Ureter (tissue), 1 donor: ENCODE measurements at regions not wholly inside any gene's neighbourhood (a gene's known extent, or its start where the extent isn't known, plus 50 kb on each side); places are given as distances from the start of the nearest gene placed in this dataset.
"Not testable (repeated sequence)": the region's sequence is repeated elsewhere in the genome, so short reads cannot be mapped to it uniquely, and the experiment has no call there.

Source experiments
- DNase-seq: peaks from one replicate; pipeline ENCODE4 v3.0.0-alpha.2; 2020; ENCODE audit warnings: low spot score
- donor health status: DM: yes; HTN: yes; CAD: no.

DNA sequence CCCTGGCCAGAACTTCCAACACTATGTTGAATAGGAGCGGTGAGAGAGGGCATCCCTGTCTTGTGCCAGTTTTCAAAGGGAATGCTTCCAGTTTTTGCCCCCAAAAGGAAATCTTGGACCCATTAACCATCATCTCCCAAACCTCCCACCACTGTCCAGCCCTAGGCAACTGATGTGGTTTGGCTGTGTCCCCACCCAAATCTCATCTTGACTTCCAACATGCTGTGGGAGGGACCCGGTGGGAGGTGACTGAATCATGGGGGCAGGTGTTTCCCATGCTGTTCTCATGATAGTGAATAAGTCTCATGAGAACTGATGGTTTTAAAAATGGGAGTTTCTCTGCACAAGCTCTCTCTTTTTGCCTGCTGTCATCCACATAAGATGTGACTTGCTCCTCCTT lies 119.1 kb upstream of the RMDN2 start:
- DNase-seq, result not testable (repeated sequence)

DNA sequence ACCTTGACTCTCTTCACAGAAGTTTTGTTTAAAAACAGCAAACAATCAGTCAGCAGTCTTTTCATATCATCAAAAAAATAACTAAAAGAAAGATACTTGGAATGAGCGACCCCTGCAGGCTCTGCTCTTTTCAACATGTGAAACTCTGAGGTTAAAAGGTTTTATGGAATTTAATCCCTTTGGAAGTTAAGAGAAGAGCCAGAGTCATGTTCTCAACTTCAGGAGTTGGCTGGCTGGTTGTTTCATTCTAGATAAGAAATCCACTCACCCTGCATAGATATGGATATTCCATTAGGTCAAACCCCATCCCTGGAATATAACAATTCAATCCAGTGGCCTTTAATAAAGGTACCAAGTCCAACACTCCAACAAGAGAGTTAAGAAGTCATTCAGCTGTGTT lies 115.6 kb upstream of the RMDN2 start:
- DNase-seq, result no peak

DNA sequence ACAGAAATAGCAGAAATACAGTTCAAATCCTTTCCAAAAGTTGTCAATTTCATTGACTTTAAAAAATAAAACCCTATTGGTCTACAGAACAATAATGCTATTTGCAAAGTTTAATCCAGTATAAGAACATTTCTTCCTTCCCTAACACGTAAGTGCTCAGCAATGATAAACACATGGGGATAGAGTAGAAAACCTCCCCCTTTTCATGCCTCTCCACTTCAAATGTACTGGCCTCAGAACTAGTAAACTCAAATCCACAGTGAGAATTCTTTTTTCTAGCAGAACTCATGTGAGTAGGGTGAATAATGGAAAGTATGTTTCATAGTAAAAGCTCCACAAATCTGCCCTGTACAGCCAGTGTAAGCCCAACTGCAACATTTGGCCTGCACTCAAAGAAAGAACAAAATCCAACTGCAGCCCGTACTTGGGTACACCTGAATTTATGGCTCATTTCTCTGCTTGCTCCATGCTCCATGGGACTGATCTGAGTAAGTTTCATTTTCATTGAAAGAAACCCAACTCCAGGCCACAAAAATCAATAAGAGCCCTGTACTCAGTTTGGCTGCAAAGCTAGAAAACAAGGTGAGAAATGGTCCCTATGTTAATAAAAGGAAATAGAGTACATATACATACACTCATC lies 115.0 kb upstream of the RMDN2 start:
- no peak for DNase-seq

DNA sequence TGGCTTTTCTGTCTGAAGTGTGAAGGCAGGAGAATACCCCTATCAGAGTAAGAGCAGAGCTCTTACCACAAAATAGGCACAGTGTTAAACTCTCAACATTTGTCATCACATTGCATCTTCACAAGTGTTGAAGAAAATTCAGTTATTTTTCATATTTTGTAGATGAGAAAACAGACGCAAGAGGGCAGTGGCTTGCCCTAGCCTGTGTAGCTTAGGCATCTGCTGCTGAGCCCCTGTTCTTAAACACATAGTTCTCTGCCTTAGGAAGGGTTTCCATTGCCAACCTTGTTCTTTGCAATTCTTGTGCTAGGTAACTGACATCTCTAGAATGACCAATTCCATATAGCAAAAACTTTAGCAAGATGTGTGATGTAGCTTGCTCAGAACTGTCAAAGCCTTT lies 112.7 kb upstream of the RMDN2 start:
- no peak for DNase-seq

DNA sequence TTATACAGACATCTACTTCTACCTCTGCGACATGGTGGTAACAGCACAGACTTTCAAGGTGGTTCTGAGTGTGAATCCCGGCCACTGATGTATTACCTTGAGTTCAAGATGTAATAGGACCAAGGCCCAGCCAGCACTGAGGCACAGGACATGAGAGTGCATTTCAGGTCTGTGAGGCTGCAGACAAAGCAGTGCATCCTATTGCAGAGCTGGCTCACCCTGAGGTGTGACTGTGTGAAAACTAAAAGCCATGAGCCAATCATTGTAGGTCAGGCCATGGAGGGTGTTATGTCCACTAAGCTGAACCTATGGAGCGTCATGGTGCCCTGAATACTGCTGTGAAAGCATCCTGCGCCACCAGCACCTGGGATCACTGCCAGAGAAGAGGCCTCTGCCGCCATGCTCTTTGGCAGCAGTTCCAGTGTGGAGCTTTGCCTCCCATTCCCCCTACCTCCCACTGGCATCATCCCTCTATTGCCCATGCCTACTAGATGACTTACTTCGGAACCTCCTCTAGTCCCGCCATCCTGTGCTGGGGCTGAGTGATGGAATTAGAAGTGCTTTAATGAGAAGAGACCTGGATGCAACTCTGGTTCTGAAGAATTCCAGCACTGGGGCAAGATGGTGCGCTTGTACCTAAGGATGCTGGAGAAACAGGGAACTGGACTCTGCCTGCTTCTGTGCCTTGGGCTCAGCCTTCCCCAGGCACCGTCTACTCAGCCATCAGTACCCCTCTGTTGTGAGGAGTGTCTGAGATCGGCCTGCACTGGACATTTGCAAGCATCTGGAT lies 112.0 kb upstream of the RMDN2 start:
- no peak for DNase-seq

DNA sequence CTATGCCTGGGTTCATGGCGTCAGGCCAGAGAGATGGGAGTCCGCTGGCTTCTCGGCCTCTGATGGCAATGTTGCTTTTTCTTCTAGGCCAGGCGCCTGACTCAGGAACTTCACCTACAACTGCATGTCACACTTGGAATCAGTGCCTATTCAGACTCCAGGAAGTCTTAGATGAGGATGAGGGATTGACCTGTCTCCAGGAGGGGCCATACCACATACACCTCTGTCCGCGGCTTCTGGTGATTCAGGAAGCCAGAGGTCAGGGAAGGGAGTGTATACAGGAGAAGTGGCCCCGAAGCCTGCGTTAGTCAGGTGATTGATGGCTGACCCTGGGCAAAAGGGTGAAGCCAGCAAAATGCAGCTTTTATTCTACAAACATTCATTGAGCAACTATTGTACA lies 109.1 kb upstream of the RMDN2 start:
- DNase-seq, result no peak

DNA sequence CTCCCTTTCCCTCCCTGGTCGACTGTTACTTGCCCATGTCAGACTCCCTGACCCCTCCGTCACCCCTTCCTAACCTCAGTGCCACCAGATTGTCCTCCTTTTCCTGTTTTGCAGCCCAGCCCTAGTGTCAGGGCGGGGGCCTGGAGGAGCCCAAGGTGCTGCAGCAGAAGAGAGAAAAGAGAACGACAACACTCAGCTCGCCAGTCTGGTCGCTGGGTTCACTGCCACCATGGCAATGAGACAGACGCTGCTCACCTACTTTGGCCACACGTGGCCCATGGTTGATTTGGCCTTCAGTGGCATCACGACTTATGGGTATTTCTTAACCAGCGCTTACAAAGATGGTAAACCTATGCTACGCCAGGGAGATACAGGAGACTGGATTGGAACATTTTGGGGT lies 108.4 kb upstream of the RMDN2 start:
- DNase-seq, result no peak

DNA sequence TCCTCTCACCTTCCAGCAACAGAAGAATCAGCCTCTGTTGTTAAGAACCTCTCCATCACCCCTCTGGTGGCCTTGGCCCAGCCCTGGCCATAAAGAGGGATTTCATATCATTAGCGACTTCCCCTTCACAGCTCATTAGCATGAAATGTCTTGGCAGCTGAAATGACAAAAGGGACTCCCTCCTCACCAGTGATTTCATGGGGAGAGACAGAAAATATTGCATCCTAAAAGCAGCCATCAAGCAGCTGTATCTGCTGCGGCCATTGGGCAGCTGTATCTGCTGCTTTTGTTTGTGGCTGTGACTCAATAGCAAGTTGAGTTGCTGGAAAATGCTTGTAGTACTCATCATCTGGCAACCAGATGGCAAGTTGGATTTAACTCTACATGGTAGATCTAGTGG lies 105.9 kb upstream of the RMDN2 start:
- DNase-seq, result no peak

DNA sequence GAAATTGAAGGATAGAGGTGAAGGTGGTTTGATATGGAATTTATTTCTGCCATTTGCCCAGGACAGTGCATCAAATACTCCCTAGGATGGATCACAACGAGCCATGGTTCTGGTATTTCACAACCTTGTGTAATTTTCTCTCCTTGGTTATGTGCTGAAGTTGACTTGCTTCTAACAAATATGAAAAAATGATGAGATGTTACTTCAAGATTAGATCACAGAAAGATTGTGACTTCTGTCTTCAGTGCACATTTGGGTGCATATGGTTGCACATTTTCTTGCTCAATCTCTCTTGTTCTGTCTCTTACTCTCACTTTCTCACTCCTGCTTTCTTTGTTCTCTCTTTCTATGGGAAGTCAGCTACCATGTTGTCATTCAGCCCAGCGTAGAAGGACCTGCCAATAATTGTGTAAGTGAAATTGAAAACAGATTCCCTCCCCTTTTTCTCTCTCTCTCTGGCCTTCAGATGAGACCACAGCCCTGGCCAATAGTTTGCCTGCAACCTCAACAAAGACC lies 104.6 kb upstream of the RMDN2 start:
- DNase-seq, result no peak

DNA sequence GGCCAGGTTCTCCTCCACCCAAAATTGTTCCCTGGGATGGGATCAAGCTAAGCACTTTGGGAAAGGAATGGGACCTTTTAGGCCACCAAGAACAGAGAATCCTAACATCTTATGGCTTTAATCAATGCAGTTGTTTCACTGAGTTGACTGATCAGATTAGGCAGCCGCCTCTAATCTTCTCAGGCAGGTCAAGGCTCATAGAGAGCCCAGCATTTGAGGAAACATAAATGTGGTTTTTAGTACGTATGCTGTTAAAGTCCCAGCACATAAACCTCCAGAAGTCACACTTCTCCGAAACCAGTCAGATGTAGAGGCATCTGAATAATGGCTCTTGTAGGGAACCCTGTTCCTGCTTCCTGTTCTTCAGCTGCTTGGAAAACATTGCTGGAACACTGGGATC lies 99.5 kb upstream of the RMDN2 start:
- no peak for DNase-seq

DNA sequence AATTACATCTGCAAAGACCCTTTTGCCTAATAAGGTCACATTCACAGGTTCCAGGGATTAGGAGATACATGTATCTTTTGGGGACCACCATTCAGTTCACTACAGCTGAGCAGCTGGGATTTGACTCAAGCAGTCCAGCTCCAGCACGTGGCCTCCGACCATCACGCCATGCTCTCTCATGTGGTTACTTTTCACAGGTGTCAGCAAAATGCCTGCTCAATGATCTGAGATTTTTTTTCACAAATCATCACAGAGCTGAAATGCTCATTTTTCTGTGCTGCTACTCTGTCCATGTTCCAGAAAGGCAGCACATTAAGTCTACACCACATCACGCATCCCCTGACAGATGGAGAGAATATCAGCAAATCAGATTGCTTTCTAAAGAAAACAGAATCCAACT lies 98.5 kb upstream of the RMDN2 start:
- no peak for DNase-seq

DNA sequence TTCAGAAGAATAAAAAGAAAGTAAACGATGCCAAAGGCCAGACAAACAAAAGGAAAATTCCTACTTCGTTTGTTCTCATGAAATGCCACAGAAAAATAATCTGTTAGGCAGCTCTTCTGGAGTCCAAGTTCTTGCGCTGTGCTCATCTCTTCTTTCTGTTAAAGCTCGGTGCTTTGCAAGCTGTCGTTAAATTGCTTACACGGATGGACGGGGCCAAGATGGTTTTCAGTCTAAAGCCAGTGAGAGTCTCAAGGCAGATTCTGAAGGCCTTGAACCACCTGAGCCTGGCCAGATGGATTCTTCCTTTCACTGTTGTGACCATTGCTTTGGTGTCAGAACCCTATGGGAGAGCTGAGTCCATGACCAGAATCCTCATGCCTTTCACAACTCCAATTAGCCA lies 97.6 kb upstream of the RMDN2 start:
- DNase-seq, result no peak

DNA sequence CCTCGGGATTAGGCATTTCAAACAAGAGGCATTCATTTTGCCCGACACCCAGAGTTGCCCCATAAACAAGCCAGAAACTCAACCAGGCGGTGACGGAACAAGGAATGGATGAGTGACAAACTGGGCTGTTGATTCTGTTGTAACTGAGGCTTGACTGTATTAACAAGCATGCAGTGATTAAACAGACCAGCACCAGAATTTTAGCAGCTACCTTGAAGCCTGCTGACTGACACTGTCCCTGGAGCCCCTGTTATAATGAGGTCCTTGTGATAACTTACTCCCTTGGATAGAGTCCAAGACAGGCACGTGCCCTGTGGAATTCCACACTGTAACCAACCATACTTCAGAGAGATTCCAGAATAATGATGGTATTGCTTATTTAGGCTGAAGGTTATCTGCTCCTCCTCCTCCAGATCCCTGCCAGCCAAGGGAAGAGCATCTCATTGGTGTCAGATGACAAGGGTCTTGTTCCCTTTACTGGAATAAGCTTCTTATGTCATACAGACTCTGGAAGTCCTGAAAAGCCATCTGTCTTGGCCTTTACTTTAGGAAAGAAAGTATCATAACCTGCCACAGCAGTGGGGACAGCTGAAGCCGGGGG lies 97.1 kb upstream of the RMDN2 start:
- DNase-seq, result no peak

DNA sequence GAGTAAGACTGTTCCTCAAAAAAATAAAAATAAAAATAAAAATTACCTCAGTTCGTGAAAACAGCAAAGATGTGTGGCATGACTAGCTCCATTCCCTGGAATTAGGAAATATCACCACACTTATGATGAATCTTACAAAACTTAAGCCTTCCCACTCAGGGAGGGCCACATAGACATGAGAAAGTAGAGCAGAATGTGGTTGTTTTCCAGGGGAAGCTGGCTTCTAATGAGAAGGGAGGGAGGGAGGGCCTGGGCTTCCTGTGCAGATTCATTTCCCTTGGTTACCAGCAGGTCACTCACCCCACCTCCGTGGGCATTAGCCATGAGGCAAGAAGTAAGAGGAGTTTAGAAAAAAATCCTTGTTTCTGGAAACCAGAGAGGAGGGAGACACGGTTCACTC lies 95.9 kb upstream of the RMDN2 start:
- no peak for DNase-seq

DNA sequence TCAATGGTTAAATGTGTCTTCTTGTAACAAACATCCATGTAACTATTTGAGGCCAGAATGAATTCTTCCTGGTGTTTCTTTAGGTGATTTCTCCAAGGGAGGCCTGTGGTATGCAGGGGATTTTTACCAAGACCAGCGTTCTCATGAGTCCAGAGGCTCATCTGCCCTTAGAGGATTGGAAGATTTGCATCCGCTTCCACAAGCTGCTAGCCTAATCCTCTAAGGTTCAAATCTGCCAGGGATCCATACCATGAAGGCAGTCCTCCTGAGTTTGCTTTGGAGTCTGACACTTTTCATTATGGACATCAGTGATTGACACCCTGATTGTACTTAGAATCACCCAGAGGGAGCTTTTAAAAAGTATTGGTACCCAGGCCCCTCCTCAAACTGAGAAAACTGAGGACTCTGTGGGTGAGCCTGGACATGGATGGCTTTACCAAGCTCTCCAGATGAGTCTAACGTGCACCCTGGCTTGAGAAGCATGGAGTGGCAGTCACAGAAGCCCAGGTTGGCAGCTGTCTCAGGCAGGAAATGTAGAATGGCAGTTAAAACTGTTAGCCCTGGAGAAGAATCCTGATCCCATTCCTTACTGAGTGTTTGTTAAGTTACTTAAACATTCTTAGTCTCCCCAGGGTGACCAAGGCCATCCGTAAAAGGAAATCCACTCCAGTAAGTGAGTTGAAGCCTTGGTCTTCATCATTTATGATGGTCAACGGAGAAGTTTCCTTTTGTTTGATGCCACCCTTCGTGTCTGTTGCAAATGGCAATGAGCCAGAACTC lies 95.3 kb upstream of the RMDN2 start:
- DNase-seq, result no peak

DNA sequence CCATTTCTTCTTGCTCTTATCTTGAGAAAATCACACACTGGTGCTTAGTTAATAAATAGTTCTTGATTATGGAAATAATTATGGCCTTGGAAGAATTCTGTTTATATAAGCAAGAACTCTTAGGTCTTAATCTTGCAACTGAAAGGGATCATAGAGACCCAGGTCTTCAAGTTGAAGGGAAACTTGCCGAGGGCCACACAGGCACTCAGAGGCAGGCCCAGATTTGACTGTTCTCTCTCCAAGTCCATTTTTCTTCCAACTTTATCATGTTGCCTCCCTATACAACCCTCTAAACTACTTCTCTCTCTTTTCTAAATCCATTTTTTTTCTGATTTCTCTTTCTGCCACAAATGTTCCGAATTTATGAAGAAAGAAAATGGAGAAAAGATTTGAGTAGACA lies 94.5 kb upstream of the RMDN2 start:
- DNase-seq, result no peak

DNA sequence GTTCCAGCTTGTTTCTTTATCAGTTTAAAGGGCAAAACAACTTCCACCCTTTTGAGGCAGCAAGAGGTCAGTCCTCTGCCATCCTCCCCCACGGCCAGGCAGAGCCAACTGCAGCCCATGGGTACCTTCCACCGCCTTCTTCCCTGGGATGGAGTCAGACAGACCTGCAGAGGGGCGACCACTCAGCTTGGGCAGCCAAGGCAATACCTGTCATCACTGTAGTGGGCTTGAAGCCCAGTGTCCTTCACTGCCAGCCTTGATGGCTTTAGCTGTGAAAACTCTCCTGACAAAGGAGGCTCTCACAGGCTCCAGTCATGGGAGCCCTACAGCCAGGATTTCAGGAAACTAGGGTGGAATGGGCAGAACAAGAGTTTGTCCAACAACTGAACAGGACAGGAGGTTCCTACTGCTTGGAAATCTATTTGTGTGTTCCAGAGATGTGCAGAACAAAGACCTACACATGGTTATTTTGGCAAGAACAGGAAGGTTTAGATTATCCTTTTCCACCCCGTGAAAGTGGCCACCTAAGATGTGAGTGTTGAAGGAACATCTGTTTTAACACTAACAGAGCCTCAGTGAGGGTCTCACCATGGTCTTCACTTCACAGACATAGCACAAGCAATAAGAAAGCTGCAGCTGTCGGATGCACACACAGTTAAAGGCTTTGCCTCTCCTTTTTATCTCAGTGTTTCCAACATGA lies 93.9 kb upstream of the RMDN2 start:
- no peak for DNase-seq

DNA sequence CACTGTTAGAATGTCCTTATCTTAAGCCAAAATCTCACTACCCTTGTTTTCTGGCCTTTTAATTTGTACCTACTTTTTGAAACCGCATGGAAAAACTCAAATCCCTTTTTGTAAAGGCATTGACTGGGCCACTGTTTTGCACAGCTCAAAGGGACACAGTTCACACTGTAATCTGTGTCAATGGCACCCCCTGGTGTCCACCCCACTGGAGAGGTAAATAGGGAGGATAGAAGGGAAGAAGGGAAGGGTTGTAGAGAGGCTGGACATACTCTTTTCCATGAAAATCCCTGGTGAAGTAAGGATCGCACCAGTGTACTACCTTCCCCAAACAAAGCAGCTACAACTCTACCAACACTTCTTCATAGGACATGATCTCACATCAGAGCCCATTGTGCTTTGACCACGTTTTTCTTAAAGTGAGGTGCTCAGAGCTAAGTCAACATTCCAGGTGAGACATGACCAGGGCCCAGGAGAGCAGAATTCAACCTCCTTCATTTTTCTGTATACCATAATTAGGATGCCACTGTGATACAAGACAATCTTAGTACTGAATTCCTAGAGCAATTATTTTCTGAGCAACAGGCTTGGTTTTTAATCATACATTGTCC lies 92.4 kb upstream of the RMDN2 start:
- DNase-seq, result peak; percentile 92

DNA sequence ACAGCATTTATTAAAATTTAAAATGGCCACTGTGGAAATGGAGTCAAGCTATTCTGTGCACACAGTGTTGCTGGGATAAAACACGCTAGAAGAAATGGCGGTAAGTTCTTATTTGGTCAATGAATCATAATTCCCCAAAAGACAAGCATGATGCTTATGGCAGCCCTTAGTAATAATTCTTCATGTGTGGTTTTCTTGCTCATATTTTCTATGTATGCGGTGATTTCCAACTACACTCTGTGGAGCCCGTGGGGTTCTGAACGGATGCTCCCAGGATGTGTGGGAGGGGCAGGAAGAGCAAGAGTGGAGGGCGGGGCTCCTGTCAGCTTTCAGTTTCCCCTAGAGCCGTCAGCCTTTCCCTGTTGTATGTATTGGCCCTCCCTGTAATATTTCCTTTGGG lies 91.7 kb upstream of the RMDN2 start:
- DNase-seq, result no peak

DNA sequence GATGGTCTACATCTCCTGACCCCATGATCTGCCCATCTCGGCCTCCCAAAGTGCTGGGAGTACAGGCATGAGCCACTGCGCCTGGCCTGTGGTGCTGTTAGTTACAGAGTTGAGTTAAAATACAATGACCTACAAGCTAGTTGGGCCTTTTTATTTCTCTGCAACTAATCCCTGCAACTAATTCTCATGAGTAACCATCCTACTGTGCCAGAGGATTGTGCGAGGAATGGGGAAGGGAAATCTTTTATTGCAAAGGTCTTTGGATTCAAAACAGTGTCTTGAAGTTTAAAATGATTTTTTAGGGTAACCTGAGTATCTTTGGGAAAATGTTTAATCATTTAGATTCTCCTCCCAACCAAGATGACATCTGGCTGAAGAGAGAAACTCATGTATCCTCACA lies 88.8 kb upstream of the RMDN2 start:
- no peak for DNase-seq

DNA sequence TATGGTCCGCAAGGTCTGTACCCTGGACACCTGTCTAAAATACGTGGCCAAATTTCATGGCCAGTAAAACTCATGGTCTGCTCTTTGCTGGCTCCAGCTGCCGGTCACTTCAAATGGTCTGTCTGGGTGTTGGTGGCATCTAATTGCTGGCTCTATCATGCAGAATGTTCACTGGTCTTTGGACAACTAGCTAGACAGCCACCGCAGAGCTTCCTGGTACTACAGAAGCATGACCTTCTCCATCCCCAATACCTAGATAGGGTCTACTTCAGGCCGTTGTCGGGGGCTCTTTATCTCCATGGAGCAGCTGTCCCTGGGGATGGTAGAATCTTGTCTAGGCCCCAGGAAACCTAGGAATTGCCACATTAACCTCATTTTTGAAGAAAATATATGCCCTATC lies 88.4 kb upstream of the RMDN2 start:
- DNase-seq, result no peak
